Lower lobe of right lung (tissue), 2 donors: ENCODE measurements at regions not wholly inside any gene's neighbourhood (a gene's known extent, or its start where the extent isn't known, plus 50 kb on each side); places are given as distances from the start of the nearest gene placed in this dataset.

Experiments used
- ATAC-seq, 2 donors: fragments of 200-7000 bp; cut with Tn5 transposase; one replicate each; pipeline ENCODE4 v1.9.1; 2020 to 2022; ENCODE audit warnings: mild to moderate bottlenecking in 2 of 2, moderate library complexity in 2 of 2
- DNase-seq: peaks from one replicate; pipeline ENCODE4 v3.0.0-alpha.2; 2020
- H3K27ac ChIP-seq: fragments of 200-600 bp; one replicate; pipeline ENCODE4 v1.8.0; 2022
- H3K27me3 ChIP-seq: fragments of 200-600 bp; one replicate; pipeline ENCODE4 v1.8.0; 2022; ENCODE audit warnings: low read depth
- H3K36me3 ChIP-seq: fragments of 200-600 bp; one replicate; pipeline ENCODE4 v1.8.0; 2022; ENCODE audit warnings: mild to moderate bottlenecking
- H3K4me1 ChIP-seq: fragments of 200-600 bp; one replicate; pipeline ENCODE4 v1.8.0; 2022
- H3K4me3 ChIP-seq: fragments of 200-600 bp; one replicate; pipeline ENCODE4 v1.8.0; 2022; ENCODE audit warnings: mild to moderate bottlenecking
- H3K9me3 ChIP-seq: fragments of 200-600 bp; one replicate; pipeline ENCODE4 v1.8.0; 2022
- intact Hi-C: fragments of 100-400 bp; cut with DNase I; formaldehyde crosslinking; loops from one replicate; pipeline ENCODE4 v1.11.0; 2022
- TF ChIP-seq, protein P1 (sequence below): fragments of 200-600 bp; IDR thresholded peaks from one replicate; pipeline ENCODE4 v1.8.0; 2022; ENCODE audit warnings: antibody characterized with exemption, mild to moderate bottlenecking
- donor health status: DM: no; HTN: yes; CAD: no; lungs with severe emphysema.

DNA sequence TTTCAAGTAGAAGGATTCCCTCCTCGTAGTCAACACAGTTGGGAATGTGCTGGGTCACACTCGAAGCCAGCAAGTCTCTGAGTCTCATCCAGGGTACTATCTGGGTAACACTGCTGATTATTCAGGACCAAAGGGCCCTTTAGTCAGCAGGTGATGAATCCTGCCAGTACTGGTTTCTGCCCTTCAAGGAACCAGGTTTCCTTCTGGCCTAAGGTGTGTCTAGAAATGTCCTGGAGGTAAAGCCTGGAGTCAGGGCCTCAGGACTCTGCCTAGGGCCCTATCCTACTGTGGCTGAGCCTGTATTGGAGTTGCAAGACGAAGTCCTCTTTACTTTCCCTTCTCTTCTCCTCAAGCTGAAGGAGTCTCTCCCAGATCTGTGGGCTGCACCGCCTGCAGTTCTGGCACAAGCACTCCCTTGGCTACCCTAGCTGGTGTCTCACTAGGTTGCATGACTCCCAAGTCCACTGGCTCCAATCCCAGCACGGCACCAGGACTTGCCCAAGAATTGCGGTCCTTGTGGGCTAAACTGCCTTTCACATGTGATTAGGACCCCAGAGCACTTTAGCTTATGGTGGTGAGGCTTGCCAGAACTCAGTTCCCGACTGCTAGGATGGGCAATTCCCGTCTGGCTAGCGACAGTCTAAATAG is 193.7 kb upstream of the PDE3A start:
- DNase-seq (no peak), ATAC-seq (no peak)
- intact Hi-C loops = no loop called here
- Histone ChIP-seq H3K4me3 (no peak overlapping the region), H3K4me1 (no peaks in the 10 kb centered on the region), H3K27ac (no peak overlapping the region), H3K9me3 (no peaks in the 10 kb centered on the region), H3K36me3 (no peaks in the 10 kb centered on the region), H3K27me3 (no peaks in the 10 kb centered on the region)
- TF ChIP-seq, protein P1, sequence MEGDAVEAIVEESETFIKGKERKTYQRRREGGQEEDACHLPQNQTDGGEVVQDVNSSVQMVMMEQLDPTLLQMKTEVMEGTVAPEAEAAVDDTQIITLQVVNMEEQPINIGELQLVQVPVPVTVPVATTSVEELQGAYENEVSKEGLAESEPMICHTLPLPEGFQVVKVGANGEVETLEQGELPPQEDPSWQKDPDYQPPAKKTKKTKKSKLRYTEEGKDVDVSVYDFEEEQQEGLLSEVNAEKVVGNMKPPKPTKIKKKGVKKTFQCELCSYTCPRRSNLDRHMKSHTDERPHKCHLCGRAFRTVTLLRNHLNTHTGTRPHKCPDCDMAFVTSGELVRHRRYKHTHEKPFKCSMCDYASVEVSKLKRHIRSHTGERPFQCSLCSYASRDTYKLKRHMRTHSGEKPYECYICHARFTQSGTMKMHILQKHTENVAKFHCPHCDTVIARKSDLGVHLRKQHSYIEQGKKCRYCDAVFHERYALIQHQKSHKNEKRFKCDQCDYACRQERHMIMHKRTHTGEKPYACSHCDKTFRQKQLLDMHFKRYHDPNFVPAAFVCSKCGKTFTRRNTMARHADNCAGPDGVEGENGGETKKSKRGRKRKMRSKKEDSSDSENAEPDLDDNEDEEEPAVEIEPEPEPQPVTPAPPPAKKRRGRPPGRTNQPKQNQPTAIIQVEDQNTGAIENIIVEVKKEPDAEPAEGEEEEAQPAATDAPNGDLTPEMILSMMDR = no peak

DNA sequence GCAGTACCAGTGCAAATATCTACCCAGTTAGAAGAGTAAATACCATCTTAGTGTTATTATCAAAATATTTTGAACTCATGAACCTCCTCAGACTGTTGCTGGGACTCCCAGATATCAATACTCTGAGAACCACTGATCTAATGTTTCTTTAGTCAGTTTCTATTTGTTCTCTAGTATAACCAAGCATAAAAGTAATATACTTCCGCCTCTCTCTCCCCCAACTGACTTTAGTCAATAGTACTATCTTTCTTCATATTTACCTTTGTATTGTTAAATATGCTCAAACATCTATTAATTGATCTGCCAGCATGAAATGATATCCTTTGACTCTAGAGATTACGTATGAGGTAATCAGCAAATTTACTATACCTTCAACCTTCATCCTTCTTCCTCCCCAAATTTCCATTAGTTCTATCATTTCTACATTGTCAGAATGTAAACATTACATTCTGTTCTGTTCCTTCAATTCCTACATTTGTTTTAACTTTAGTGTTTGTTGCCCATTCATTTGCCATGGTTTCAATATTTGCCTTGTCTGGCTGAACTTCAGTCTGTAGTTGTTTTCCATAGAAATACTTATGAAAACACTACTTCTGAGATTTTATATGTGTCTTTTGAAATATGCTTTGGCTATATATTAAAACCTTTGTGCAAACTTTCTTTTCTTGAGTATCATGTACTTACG is 192.5 kb upstream of the PDE3A start:
- H3K27me3 ChIP-seq = no peaks in the 10 kb centered on the region
- TF ChIP-seq, protein P1 = no peak
- no peak for DNase-seq
- H3K27ac ChIP-seq = no peak overlapping the region
- H3K36me3 ChIP-seq = no peaks in the 10 kb centered on the region
- intact Hi-C loops = no loop called here
- H3K9me3 ChIP-seq = no peaks in the 10 kb centered on the region
- no peak overlapping the region for H3K4me3 ChIP-seq
- no peaks in the 10 kb centered on the region for H3K4me1 ChIP-seq
- ATAC-seq = no peak

DNA sequence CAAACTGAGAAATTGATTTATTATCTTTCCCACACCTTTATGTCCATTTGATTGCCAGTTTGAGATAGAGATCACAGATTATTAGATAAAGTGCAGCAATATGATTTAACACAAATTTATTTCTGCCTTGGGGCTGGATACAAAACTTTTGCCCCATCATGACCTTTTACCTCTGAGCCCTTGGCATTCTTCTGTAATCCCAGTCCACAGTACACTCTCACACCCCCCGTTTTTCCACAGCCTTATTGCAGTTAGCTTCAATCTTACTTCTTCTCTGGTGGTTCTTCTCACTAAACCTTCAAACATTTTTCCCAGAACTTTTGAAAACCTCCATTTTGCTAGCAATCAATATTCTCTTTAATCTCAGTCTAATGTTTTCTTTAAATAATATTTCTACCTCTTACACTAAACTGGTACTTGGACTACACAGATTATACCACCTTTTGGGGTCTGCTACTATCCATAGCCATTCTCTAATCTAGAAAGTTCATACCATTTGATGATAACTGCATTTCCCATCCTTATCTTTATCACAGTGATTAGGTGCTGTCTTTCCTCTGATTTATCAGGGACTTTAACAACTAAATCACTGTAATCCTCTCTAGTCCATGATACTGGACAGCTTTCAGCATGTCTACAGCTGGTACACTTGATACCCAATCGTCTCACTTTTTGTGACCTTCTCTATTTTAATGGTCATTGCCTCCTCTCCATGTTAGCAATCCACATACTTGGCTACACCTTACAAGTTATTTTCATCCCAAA is 186.7 kb upstream of the PDE3A start:
- intact Hi-C loops = no loop called here
- ATAC-seq = no peak
- no peak overlapping the region for H3K27ac ChIP-seq
- no peaks in the 10 kb centered on the region for H3K27me3 ChIP-seq
- no peaks in the 10 kb centered on the region for H3K4me1 ChIP-seq
- DNase-seq = no peak
- H3K9me3 ChIP-seq = no peaks in the 10 kb centered on the region
- H3K4me3 ChIP-seq = no peak overlapping the region
- TF ChIP-seq, protein P1 = no peak
- no peaks in the 10 kb centered on the region for H3K36me3 ChIP-seq

DNA sequence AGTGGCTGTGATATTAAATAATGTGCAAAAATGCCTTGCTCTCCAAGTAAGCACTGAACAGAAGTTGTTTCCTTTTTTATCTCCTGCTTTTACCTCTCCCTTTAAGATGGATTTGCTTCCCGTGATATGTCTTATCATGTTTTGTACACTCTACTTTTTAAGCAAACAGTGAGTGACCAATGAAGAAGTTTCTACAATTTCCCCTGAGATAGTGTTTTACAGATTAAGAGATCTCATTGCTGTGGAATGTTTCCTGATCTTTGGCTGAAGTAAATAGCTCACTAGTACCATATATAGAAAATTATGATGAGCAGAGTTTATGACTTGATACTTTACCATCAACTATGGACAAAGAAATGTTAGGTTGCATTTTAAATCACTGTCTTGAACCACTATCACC is 184.8 kb upstream of the PDE3A start:
- H3K36me3 ChIP-seq = no peaks in the 10 kb centered on the region
- no peak for ATAC-seq

DNA sequence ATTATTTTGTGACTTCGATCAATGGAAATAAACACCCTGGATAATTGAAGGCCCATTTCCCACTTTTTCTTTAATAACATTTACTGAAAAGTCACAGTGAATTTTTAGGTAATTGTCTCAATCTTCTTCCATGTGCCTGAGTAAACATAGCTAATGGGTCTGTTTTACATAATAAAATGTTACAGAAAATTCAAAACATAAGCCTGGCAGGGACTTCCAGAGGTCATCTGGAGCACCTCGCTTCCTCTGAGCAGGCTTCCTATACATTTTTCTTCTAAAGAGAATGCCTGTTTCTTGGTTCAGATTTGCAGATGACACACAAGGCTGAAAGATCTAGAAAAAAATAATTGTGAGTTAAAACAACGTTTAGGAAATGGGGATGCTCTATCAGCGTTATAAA is 183.8 kb upstream of the PDE3A start:
- Histone ChIP-seq H3K4me1 (no peaks in the 10 kb centered on the region), H3K27me3 (no peaks in the 10 kb centered on the region), H3K36me3 (no peaks in the 10 kb centered on the region), H3K9me3 (no peaks in the 10 kb centered on the region), H3K4me3 (no peak overlapping the region), H3K27ac (no peak overlapping the region)
- DNase-seq = no peak
- no peak for ATAC-seq
- TF ChIP-seq, protein P1 = no peak
- intact Hi-C loops = no loop called here

More for the DNA sequence above, 184.8 kb upstream of the PDE3A start:
- no peaks in the 10 kb centered on the region for H3K9me3 ChIP-seq
- intact Hi-C loops = no loop called here
- TF ChIP-seq, protein P1 = no peak
- no peaks in the 10 kb centered on the region for H3K4me1 ChIP-seq
- H3K4me3 ChIP-seq = no peak overlapping the region
- no peak for DNase-seq
- no peak overlapping the region for H3K27ac ChIP-seq
- no peaks in the 10 kb centered on the region for H3K27me3 ChIP-seq
